PC-3 (cell line): ENCODE measurements at regions not wholly inside any gene's neighbourhood (a gene's known extent, or its start where the extent isn't known, plus 50 kb on each side); places are given as distances from the start of the nearest gene placed in this dataset.

Source experiments
- ATAC-seq: fragments of 200-7000 bp; cut with Tn5 transposase; 2 replicates; pipeline ENCODE4 v1.9.1; 2020; ENCODE audit warnings: mild to moderate bottlenecking, moderate library complexity
- BruUV-seq: library from RNA; stranded (reverse); fragments of 400-500 nt; replicated peaks from 2 replicates; lab custom pipeline; 2021; lab: Mats Ljungman, UMichigan
- CTCF ChIA-PET: fragments of 300-600 bp; sonication (Branson Sonifier 250); formaldehyde crosslinking; loops from one replicate; lab custom pipeline; 2022; ENCODE audit warnings: antibody characterized with exemption; lab: Charles Lee
- POLR2A ChIA-PET: fragments of 300-600 bp; sonication (Branson Sonifier 250); formaldehyde crosslinking; loops from one replicate; lab custom pipeline; 2022; ENCODE audit warnings: antibody characterized with exemption; ENCODE audit not compliant: unreplicated experiment; lab: Charles Lee
- DNase-seq: peaks from one replicate; pipeline ENCODE4 v3.0.0-alpha.2; 2015
- H2AFZ ChIP-seq: fragments of 300-600 bp; sonication (generic); 2 replicates; pipeline ENCODE4 v1.6.0; 2016; ENCODE audit warnings: antibody characterized with exemption, low read length
- H3F3A ChIP-seq: fragments of 300-600 bp; sonication (generic); one replicate; pipeline ENCODE4 v1.6.0; 2017; ENCODE audit warnings: antibody characterized with exemption, low read length, control low read depth, mild to moderate bottlenecking; ENCODE audit not compliant: unreplicated experiment
- H3K27ac ChIP-seq: fragments of 300-600 bp; sonication (generic); 2 replicates; pipeline ENCODE4 v1.5.1; 2016; ENCODE audit warnings: mild to moderate bottlenecking, low read length
- H3K27me3 ChIP-seq: fragments of 300-600 bp; sonication (generic); 2 replicates; pipeline ENCODE4 v1.6.1; 2016; ENCODE audit warnings: low read length, mixed read lengths
- H3K36me3 ChIP-seq: fragments of 300-600 bp; sonication (generic); 2 replicates; pipeline ENCODE4 v1.6.1; 2016; ENCODE audit warnings: low read depth, mixed run types, low read length, mixed read lengths
- H3K4me1 ChIP-seq: fragments of 300-600 bp; sonication (generic); 2 replicates; pipeline ENCODE4 v1.5.1; 2016; ENCODE audit warnings: low read length; ENCODE audit not compliant: insufficient read depth
- H3K4me2 ChIP-seq: fragments of 300-600 bp; sonication (generic); 2 replicates; pipeline ENCODE4 v1.6.0; 2016; ENCODE audit warnings: low read length
- H3K4me3 ChIP-seq: fragments of 300-600 bp; sonication (generic); 2 replicates; pipeline ENCODE4 v1.5.1; 2016; ENCODE audit warnings: mild to moderate bottlenecking, low read length, mixed read lengths
- H3K79me2 ChIP-seq: fragments of 300-600 bp; sonication (generic); 2 replicates; pipeline ENCODE4 v1.6.1; 2017; ENCODE audit warnings: low read length, mixed read lengths
- H3K9ac ChIP-seq: fragments of 300-600 bp; sonication (generic); 2 replicates; pipeline ENCODE4 v1.6.0; 2016; ENCODE audit warnings: mild to moderate bottlenecking, low read length
- H3K9me2 ChIP-seq: fragments of 300-600 bp; sonication (generic); replicated peaks from 2 replicates; pipeline ENCODE4 v1.6.1; 2016; ENCODE audit warnings: mixed run types, low read length, mixed read lengths
- H3K9me3 ChIP-seq: fragments of 300-600 bp; sonication (generic); 2 replicates; pipeline ENCODE4 v1.6.1; 2016; ENCODE audit warnings: low read length, mixed read lengths
- H4K20me1 ChIP-seq: fragments of 300-600 bp; sonication (generic); 2 replicates; pipeline ENCODE4 v1.6.1; 2016; ENCODE audit warnings: low read length, mixed read lengths
- EZH2 ChIP-seq: fragments of 300-600 bp; sonication (generic); IDR thresholded peaks from one replicate; pipeline ENCODE4 v1.6.1; 2017; ENCODE audit warnings: antibody characterized with exemption, mild to moderate bottlenecking, low read length; ENCODE audit not compliant: unreplicated experiment
- EZH2phosphoT487 ChIP-seq: fragments of 300-600 bp; sonication (generic); IDR thresholded peaks from 2 replicates; pipeline ENCODE4 v1.6.1; 2018; ENCODE audit warnings: mild to moderate bottlenecking, antibody characterized with exemption, low read length, borderline replicate concordance
- intact Hi-C: fragments of 100-400 bp; cut with micrococcal nuclease; formaldehyde crosslinking; loops from 2 replicates; pipeline ENCODE4 v1.9.0; 2023
- TF ChIP-seq, protein P1 (sequence below): fragments of 300-600 bp; sonication (generic); conservative IDR thresholded peaks from 2 replicates; pipeline ENCODE4 v1.5.1; 2017; ENCODE audit warnings: antibody characterized with exemption, low read depth, mild to moderate bottlenecking, low read length

DNA sequence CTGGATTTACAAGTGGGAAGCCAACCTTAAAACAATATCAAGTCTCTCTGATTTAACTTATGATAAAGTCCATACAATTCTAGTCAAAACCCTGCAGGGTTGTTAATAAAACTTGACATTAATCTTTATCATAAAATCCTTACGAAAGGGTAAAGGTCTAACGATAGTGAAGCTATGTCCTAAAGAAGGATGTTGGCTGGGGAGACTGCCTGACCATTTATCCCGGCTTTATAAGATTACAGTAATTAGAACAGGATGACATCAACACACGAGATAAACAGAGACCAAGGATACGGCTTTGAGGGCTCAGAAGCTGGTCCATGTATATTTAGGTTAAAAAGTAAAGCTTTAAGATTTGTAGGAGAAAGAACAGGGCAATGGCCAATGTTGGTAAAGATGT, 189.0 kb upstream of the COPS8 start:
- no peak overlapping the region for H3K9ac ChIP-seq
- H3F3A ChIP-seq = no peaks in the 10 kb centered on the region
- no peaks in the 10 kb centered on the region for H3K9me3 ChIP-seq
- CTCF ChIA-PET = no interaction called here
- no peak for DNase-seq
- H3K36me3 ChIP-seq = no peaks in the 10 kb centered on the region
- POLR2A ChIA-PET = no interaction called here
- BruUV-seq = no TSS peak
- TF ChIP-seq, protein P1, sequence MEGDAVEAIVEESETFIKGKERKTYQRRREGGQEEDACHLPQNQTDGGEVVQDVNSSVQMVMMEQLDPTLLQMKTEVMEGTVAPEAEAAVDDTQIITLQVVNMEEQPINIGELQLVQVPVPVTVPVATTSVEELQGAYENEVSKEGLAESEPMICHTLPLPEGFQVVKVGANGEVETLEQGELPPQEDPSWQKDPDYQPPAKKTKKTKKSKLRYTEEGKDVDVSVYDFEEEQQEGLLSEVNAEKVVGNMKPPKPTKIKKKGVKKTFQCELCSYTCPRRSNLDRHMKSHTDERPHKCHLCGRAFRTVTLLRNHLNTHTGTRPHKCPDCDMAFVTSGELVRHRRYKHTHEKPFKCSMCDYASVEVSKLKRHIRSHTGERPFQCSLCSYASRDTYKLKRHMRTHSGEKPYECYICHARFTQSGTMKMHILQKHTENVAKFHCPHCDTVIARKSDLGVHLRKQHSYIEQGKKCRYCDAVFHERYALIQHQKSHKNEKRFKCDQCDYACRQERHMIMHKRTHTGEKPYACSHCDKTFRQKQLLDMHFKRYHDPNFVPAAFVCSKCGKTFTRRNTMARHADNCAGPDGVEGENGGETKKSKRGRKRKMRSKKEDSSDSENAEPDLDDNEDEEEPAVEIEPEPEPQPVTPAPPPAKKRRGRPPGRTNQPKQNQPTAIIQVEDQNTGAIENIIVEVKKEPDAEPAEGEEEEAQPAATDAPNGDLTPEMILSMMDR = no peak
- TF ChIP-seq EZH2phosphoT487 = no peak
- no peak for TF ChIP-seq EZH2
- H3K9me2 ChIP-seq = no peaks in the 10 kb centered on the region
- no peaks in the 10 kb centered on the region for H4K20me1 ChIP-seq
- no peak overlapping the region for H3K4me3 ChIP-seq
- intact Hi-C loops = no loop called here
- H3K27me3 ChIP-seq = no peaks in the 10 kb centered on the region
- no peak overlapping the region for H2AFZ ChIP-seq
- no peak for ATAC-seq
- H3K27ac ChIP-seq = no peak overlapping the region
- H3K79me2 ChIP-seq = no peaks in the 10 kb centered on the region
- H3K4me2 ChIP-seq = no peak overlapping the region
- no peaks in the 10 kb centered on the region for H3K4me1 ChIP-seq

DNA sequence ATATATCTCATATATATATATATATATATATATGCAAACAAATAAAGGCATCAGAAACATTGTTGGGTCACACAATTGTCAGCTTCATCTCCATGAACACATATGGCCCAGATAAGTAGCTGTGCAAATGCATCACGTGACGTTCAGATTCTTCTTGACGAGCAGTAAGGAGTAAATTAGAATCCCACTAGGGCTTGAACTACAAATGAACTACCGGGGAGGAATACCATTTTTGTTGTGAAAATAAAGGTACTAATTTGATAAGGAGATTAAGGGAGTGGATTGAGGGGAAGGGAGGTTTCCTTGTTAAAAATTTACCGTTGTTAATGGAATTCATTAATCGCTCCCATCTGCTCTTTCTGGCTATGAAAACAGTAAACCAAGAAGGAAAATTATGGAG, 186.5 kb upstream of the COPS8 start:
- no peak for DNase-seq
- no peaks in the 10 kb centered on the region for H3K79me2 ChIP-seq
- H3K27ac ChIP-seq = no peak overlapping the region
- no peak overlapping the region for H3K9ac ChIP-seq
- H3K9me3 ChIP-seq = no peaks in the 10 kb centered on the region
- ChIA-PET CTCF (no interaction called here), POLR2A (no interaction called here)
- no peak overlapping the region for H3K4me2 ChIP-seq
- TF ChIP-seq, protein P1 = no peak
- no peaks in the 10 kb centered on the region for H3K36me3 ChIP-seq
- BruUV-seq = no TSS peak
- no peaks in the 10 kb centered on the region for H3K4me1 ChIP-seq
- H3K4me3 ChIP-seq = no peak overlapping the region
- H2AFZ ChIP-seq = no peak overlapping the region
- no peak for ATAC-seq
- H3F3A ChIP-seq = no peaks in the 10 kb centered on the region
- H3K9me2 ChIP-seq = no peaks in the 10 kb centered on the region
- intact Hi-C loops = no loop called here
- H3K27me3 ChIP-seq = no peaks in the 10 kb centered on the region
- no peaks in the 10 kb centered on the region for H4K20me1 ChIP-seq

DNA sequence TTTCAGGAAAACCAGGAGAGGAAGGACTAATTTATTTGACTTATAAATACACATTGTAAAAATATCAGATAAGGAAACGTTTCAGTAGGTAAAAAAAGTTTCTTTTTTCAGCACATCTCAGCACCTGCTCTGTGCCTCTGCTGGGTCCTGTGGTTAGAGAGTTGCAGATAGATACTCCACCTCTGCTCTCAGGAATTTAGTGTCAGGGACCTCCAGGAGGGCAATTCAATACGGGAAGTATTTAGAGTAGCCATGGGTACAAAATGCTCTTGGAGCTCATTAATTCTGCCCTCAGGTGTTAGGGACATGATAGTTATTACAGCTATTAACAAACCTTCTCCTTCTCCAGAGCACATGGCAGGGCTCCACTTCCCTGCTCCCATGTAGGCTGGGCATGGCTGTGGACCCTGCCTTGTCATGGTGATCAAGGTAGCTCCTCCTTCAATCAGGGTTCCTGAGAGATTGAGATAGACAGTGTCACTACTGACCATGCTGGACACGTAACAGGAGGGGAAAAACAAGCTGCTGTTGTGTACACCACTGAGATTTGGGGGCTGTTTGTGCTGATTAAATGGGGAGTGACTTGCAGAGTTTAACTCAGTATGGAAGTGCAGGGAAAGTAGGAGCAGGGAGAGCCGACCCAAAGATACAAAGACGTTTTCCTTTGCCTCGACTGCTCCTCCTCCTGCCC, 185.6 kb upstream of the COPS8 start:
- Histone ChIP-seq H3K27me3 (no peaks in the 10 kb centered on the region), H4K20me1 (no peaks in the 10 kb centered on the region), H3K4me3 (no peak overlapping the region), H3K27ac (no peak overlapping the region), H3F3A (no peaks in the 10 kb centered on the region), H3K4me1 (peaks cover 8% of the 10 kb centered on the region), H3K9me2 (no peaks in the 10 kb centered on the region), H3K9ac (no peak overlapping the region), H2AFZ (no peak overlapping the region), H3K9me3 (no peaks in the 10 kb centered on the region), H3K4me2 (no peak overlapping the region), H3K36me3 (no peaks in the 10 kb centered on the region), H3K79me2 (no peaks in the 10 kb centered on the region)
- ChIA-PET CTCF (no interaction called here), POLR2A (interaction anchor here (0.6 kb wide), 1 partner anchor 1066 kb away, joined by 6 read pairs; no protein-coding TSS in a partner anchor)
- ATAC-seq (no peak), DNase-seq (no peak)
- TF ChIP-seq EZH2 (no peak), EZH2phosphoT487 (no peak)
- TF ChIP-seq, protein P1 = no peak
- no TSS peak for BruUV-seq
- intact Hi-C loops = no loop called here
